GM23338 (cell line): ENCODE measurements at regions not wholly inside any gene's neighbourhood (a gene's known extent, or its start where the extent isn't known, plus 50 kb on each side); places are given as distances from the start of the nearest gene placed in this dataset.

Source experiments
- ATAC-seq: fragments of 200-7000 bp; cut with Tn5 transposase; 3 replicates; pipeline ENCODE4 v1.9.1; 2020
- DNase-seq: peaks from one replicate; pipeline ENCODE4 v3.0.0-alpha.2; 2015; ENCODE audit warnings: low spot score
- H2AFZ ChIP-seq: fragments of 200-600 bp; sonication (generic); 2 replicates; pipeline ENCODE4 v1.8.0; 2016; ENCODE audit warnings: antibody characterized with exemption, mild to moderate bottlenecking, moderate library complexity
- H3F3A ChIP-seq: fragments of 200-600 bp; sonication (generic); replicated peaks from 2 replicates; pipeline ENCODE4 v1.8.0; 2017; ENCODE audit warnings: antibody characterized with exemption, mixed run types, low read depth
- H3K27ac ChIP-seq: fragments of 200-600 bp; sonication (generic); 2 replicates; pipeline ENCODE4 v1.6.1; 2016; ENCODE audit warnings: low read depth
- H3K27me3 ChIP-seq: fragments of 200-600 bp; sonication (generic); 2 replicates; pipeline ENCODE4 v1.8.0; 2016; ENCODE audit warnings: mild to moderate bottlenecking, mixed run types, moderate library complexity; ENCODE audit not compliant: insufficient read depth
- H3K36me3 ChIP-seq: fragments of 200-600 bp; sonication (generic); 2 replicates; pipeline ENCODE4 v1.8.0; 2016; ENCODE audit warnings: mild to moderate bottlenecking; ENCODE audit not compliant: insufficient read depth
- H3K4me1 ChIP-seq: fragments of 200-600 bp; sonication (generic); 2 replicates; pipeline ENCODE4 v1.8.0; 2016; ENCODE audit warnings: mild to moderate bottlenecking, moderate library complexity; ENCODE audit not compliant: insufficient read depth
- H3K4me2 ChIP-seq: fragments of 200-600 bp; sonication (generic); 2 replicates; pipeline ENCODE4 v1.7.1; 2017; ENCODE audit warnings: mixed run types
- H3K4me3 ChIP-seq: fragments of 200-600 bp; sonication (generic); 2 replicates; pipeline ENCODE4 v1.6.1; 2016; ENCODE audit warnings: mixed run types
- H3K79me2 ChIP-seq: fragments of 200-600 bp; sonication (generic); replicated peaks from 2 replicates; pipeline ENCODE4 v1.8.0; 2017; ENCODE audit warnings: mild to moderate bottlenecking; ENCODE audit not compliant: insufficient read depth
- H3K9me2 ChIP-seq: fragments of 200-600 bp; sonication (generic); 2 replicates; pipeline ENCODE4 v1.8.0; 2017; ENCODE audit not compliant: insufficient read depth
- H4K20me1 ChIP-seq: fragments of 200-600 bp; sonication (generic); replicated peaks from 2 replicates; pipeline ENCODE4 v1.8.0; 2017; ENCODE audit warnings: mild to moderate bottlenecking; ENCODE audit not compliant: insufficient read depth
- H3K27ac Mint-ChIP-seq: 2 replicates; pipeline ENCODE4 v1.8.0; 2020; ENCODE audit warnings: inconsistent platforms, mild to moderate bottlenecking, moderate library complexity, mixed read lengths
- H3K27me3 Mint-ChIP-seq: 3 replicates; pipeline ENCODE4 v1.8.0; 2022; ENCODE audit warnings: low read depth, mild to moderate bottlenecking, moderate library complexity, mixed read lengths, inconsistent platforms; ENCODE audit not compliant: insufficient read depth, poor library complexity
- H3K36me3 Mint-ChIP-seq: 3 replicates; pipeline ENCODE4 v1.8.0; 2021; ENCODE audit warnings: low read depth, mild to moderate bottlenecking, inconsistent platforms, moderate library complexity, mixed read lengths
- H3K4me1 Mint-ChIP-seq: 3 replicates; pipeline ENCODE4 v1.8.0; 2020; ENCODE audit warnings: mild to moderate bottlenecking, inconsistent platforms, mixed read lengths
- H3K4me3 Mint-ChIP-seq: 3 replicates; pipeline ENCODE4 v1.8.0; 2021; ENCODE audit warnings: moderate library complexity, mild to moderate bottlenecking, inconsistent platforms, mixed read lengths
- H3K9me3 Mint-ChIP-seq: 3 replicates; pipeline ENCODE4 v1.8.0; 2020; ENCODE audit warnings: moderate library complexity, mild to moderate bottlenecking, inconsistent platforms, mixed read lengths
- CREB1 ChIP-seq: fragments of 250-450 bp; sonication (Bioruptor Pico); IDR thresholded peaks from 2 replicates; pipeline ENCODE4 v1.5.0; 2020; ENCODE audit warnings: low read depth, mild to moderate bottlenecking, moderate library complexity
- CTCF ChIP-seq, 2 experiments: fragments of 200-600 bp in 1 of 2; sonication (generic) in 1 of 2; conservative IDR thresholded peaks; 2 replicates each; pipeline versions ENCODE4 v1.5.1 to v1.6.1; 2016 to 2017; ENCODE audit warnings: antibody characterized with exemption in 2 of 2, low read depth in 2 of 2, mild to moderate bottlenecking in 2 of 2, moderate library complexity in 1 of 2
- ETS1 ChIP-seq: IDR thresholded peaks from 2 replicates; pipeline ENCODE4 v1.6.1; 2016; ENCODE audit warnings: antibody characterized with exemption
- EZH2 ChIP-seq: fragments of 200-600 bp; sonication (generic); IDR thresholded peaks from one replicate; pipeline ENCODE4 v1.8.0; 2017; ENCODE audit warnings: antibody characterized with exemption, mild to moderate bottlenecking, low read depth; ENCODE audit not compliant: unreplicated experiment
- EZH2phosphoT487 ChIP-seq: fragments of 200-600 bp; sonication (generic); IDR thresholded peaks from one replicate; pipeline ENCODE4 v1.8.1; 2018; ENCODE audit warnings: antibody characterized with exemption; ENCODE audit not compliant: unreplicated experiment
- JUNB ChIP-seq: IDR thresholded peaks from one replicate; pipeline ENCODE4 v1.6.1; 2016; ENCODE audit warnings: antibody characterized with exemption; ENCODE audit not compliant: unreplicated experiment
- NANOG ChIP-seq: IDR thresholded peaks from 2 replicates; pipeline ENCODE4 v1.6.1; 2016; ENCODE audit warnings: antibody characterized with exemption, borderline replicate concordance
- POLR2AphosphoS5 ChIP-seq: IDR thresholded peaks from 2 replicates; pipeline ENCODE4 v1.6.1; 2016; ENCODE audit warnings: antibody characterized with exemption, low read depth
- ZNF114 ChIP-seq: fragments of 250-450 bp; sonication (Bioruptor Pico); IDR thresholded peaks from 2 replicates; pipeline ENCODE4 v1.5.0; 2020; ENCODE audit warnings: mild to moderate bottlenecking, moderate library complexity
- ZNF331 ChIP-seq: fragments of 250-450 bp; sonication (Bioruptor Pico); IDR thresholded peaks from 2 replicates; pipeline ENCODE4 v1.5.0; 2020; ENCODE audit warnings: low read depth, mild to moderate bottlenecking, moderate library complexity
- ZNF462 ChIP-seq: fragments of 250-450 bp; sonication (Bioruptor Pico); IDR thresholded peaks from 2 replicates; pipeline ENCODE4 v1.5.0; 2020; ENCODE audit warnings: mild to moderate bottlenecking, moderate library complexity

GRCh38 chr10:59550061-59550460, 159.6 kb downstream of the SLC16A9 start:
- no peaks in the 10 kb centered on the region for H3K36me3 ChIP-seq
- no peak for ATAC-seq
- no peak overlapping the region for H3K27ac ChIP-seq
- no peaks in the 10 kb centered on the region for H3K79me2 ChIP-seq
- H3K27ac Mint-ChIP-seq, result no peak overlapping the region
- H3K9me3 Mint-ChIP-seq, result no peaks in the 10 kb centered on the region
- no peak overlapping the region for H2AFZ ChIP-seq
- no peak for DNase-seq
- TF ChIP-seq POLR2AphosphoS5, result no peak
- TF ChIP-seq JUNB, result no peak
- H3K36me3 Mint-ChIP-seq, result no peaks in the 10 kb centered on the region
- no peaks in the 10 kb centered on the region for H3F3A ChIP-seq
- no peak overlapping the region for H3K4me2 ChIP-seq
- no peak overlapping the region for H3K4me3 Mint-ChIP-seq
- no peaks in the 10 kb centered on the region for H4K20me1 ChIP-seq
- no peaks in the 10 kb centered on the region for H3K27me3 Mint-ChIP-seq
- no peaks in the 10 kb centered on the region for H3K9me2 ChIP-seq
- H3K4me1 Mint-ChIP-seq, result peaks cover 11% of the 10 kb centered on the region; the same call in 2 of the 3 replicates
- H3K27me3 ChIP-seq, result no peaks in the 10 kb centered on the region
- H3K4me1 ChIP-seq, result no peaks in the 10 kb centered on the region
- H3K4me3 ChIP-seq, result no peak overlapping the region

GRCh38 chr10:59538623-59539022, 171.0 kb downstream of the SLC16A9 start:
- H3K4me3 Mint-ChIP-seq, result no peak overlapping the region
- no peak for TF ChIP-seq CTCF (conservative IDR thresholded peaks at IDR 0.05; ENCODE audit: low read depth in 2 of 2)
- no peak for TF ChIP-seq POLR2AphosphoS5
- no peak for TF ChIP-seq JUNB
- no peak for TF ChIP-seq EZH2phosphoT487
- TF ChIP-seq ETS1, result no peak
- no peak for TF ChIP-seq CREB1 (CRISPR knock-in tag)
- no peak for TF ChIP-seq ZNF462 (CRISPR knock-in tag)
- no peak for TF ChIP-seq ZNF331 (CRISPR knock-in tag)
- no peak for TF ChIP-seq EZH2
- TF ChIP-seq ZNF114 (CRISPR knock-in tag), result no peak
- no peak for TF ChIP-seq NANOG
- H3K27me3 Mint-ChIP-seq, result no peaks in the 10 kb centered on the region

More at GRCh38 chr10:59538623-59539022, 171.0 kb downstream of the SLC16A9 start:
- DNase-seq (no peak), ATAC-seq (no peak)
- no peaks in the 10 kb centered on the region for H3K79me2 ChIP-seq
- no peaks in the 10 kb centered on the region for H3K27me3 ChIP-seq
- H3K27ac ChIP-seq, result no peak overlapping the region
- no peaks in the 10 kb centered on the region for H3K36me3 ChIP-seq
- Mint-ChIP-seq H3K9me3 (no peaks in the 10 kb centered on the region), H3K4me1 (peaks cover 9% of the 10 kb centered on the region; the same call in 2 of the 3 replicates), H3K36me3 (no peaks in the 10 kb centered on the region), H3K27ac (no peak overlapping the region)
- H3K4me1 ChIP-seq, result peaks cover 4% of the 10 kb centered on the region
- H3F3A ChIP-seq, result no peaks in the 10 kb centered on the region
- H2AFZ ChIP-seq, result peak overlapping the region; percentile 69; the same call in 1 of the 2 replicates
- no peaks in the 10 kb centered on the region for H3K9me2 ChIP-seq
- H3K4me2 ChIP-seq, result no peak overlapping the region
- H3K4me3 ChIP-seq, result no peak overlapping the region
- no peaks in the 10 kb centered on the region for H4K20me1 ChIP-seq
